ENCODE measurements at regions not wholly inside any gene's neighbourhood (a gene's known extent, or its start where the extent isn't known, plus 50 kb on each side); places are given as distances from the start of the nearest gene placed in this dataset.

- ChIA-PET CTCF (no interaction called here), POLR2A (no interaction called here)
- DNase-seq (ENCODE audit: extremely low spot score) = no peak
- no peak for TF ChIP-seq CTCF (IDR thresholded peaks at IDR 0.05; ENCODE audit: control extremely low read depth, extremely low read depth, low read depth, missing control alignments)
Measured at GRCh38 chr13:59208405-59209195, 955.1 kb downstream of the DIAPH3 start.

GRCh38 chr13:59210543-59210942 lies 953.2 kb downstream of the DIAPH3 start:
- no peak for TF ChIP-seq CTCF (IDR thresholded peaks at IDR 0.05; ENCODE audit: control extremely low read depth, extremely low read depth, low read depth, missing control alignments)
- no peak for DNase-seq (ENCODE audit: extremely low spot score)
- ChIA-PET POLR2A (no interaction called here), CTCF (interaction anchor here (1.4 kb wide), 1 partner anchor 152 kb away, joined by 3 read pairs; no protein-coding TSS in a partner anchor)

GRCh38 chr13:59211606-59212005 lies 952.1 kb downstream of the DIAPH3 start:
- ChIA-PET POLR2A (no interaction called here), CTCF (interaction anchor here (1.4 kb wide), 1 partner anchor 9 kb away, joined by 3 read pairs; no protein-coding TSS in a partner anchor)
- no peak for TF ChIP-seq CTCF (IDR thresholded peaks at IDR 0.05; ENCODE audit: control extremely low read depth, extremely low read depth, low read depth, missing control alignments)
- DNase-seq (ENCODE audit: extremely low spot score) = no peak

GRCh38 chr13:59229401-59229800 lies 934.3 kb downstream of the DIAPH3 start:
- ChIA-PET POLR2A (no interaction called here), CTCF (interaction anchor here (1.4 kb wide), 1 partner anchor 18 kb away, joined by 3 read pairs; no protein-coding TSS in a partner anchor)
- no peak for TF ChIP-seq CTCF (IDR thresholded peaks at IDR 0.05; ENCODE audit: control extremely low read depth, extremely low read depth, low read depth, missing control alignments)
- no peak for DNase-seq (ENCODE audit: extremely low spot score)

GRCh38 chr13:59229861-59230260 lies 933.9 kb downstream of the DIAPH3 start:
- no peak for TF ChIP-seq CTCF (IDR thresholded peaks at IDR 0.05; ENCODE audit: control extremely low read depth, extremely low read depth, low read depth, missing control alignments)
- ChIA-PET POLR2A (no interaction called here), CTCF (no interaction called here)
- DNase-seq (ENCODE audit: extremely low spot score) = no peak

GRCh38 chr13:59230484-59231264 lies 933.1 kb downstream of the DIAPH3 start:
- CTCF ChIA-PET = no interaction called here
- POLR2A ChIA-PET = no interaction called here
- no peak for TF ChIP-seq CTCF (IDR thresholded peaks at IDR 0.05; ENCODE audit: control extremely low read depth, extremely low read depth, low read depth, missing control alignments)
- no peak for DNase-seq (ENCODE audit: extremely low spot score)
